HepG2 (cell line): ENCODE measurements at regions not wholly inside any gene's neighbourhood (a gene's known extent, or its start where the extent isn't known, plus 50 kb on each side); places are given as distances from the start of the nearest gene placed in this dataset.

Experiments
- HHEX ChIP-seq: IDR thresholded peaks from 2 replicates; pipeline ENCODE4 v1.6.1; 2016; ENCODE audit warnings: control low read depth
- HMG20A ChIP-seq: IDR thresholded peaks from 2 replicates; pipeline ENCODE4 v1.6.1; 2016; ENCODE audit warnings: borderline replicate concordance
- KDM6A ChIP-seq: IDR thresholded peaks from 2 replicates; pipeline ENCODE4 v1.6.1; 2016; ENCODE audit warnings: low read depth
- NBN ChIP-seq: fragments of 450-650 bp; conservative IDR thresholded peaks from 2 replicates; pipeline ENCODE4 v1.6.1; 2017
- NONO ChIP-seq, 2 experiments: fragments of 450-650 bp in 1 of 2; sonication (generic) in 1 of 2; formaldehyde crosslinking in 1 of 2; IDR thresholded peaks in 1 of 2; conservative IDR thresholded peaks in 1 of 2; 2 replicates each; pipeline versions ENCODE4 v1.6.1 to v1.8.0; 2017 to 2022; ENCODE audit warnings: mild to moderate bottlenecking in 1 of 2, missing genetic modification reagents in 1 of 2, moderate library complexity in 1 of 2
- RBAK ChIP-seq: sonication (generic); formaldehyde crosslinking; IDR thresholded peaks from 2 replicates; pipeline ENCODE4 v1.5.1; 2020; ENCODE audit warnings: mild to moderate bottlenecking, missing genetic modification reagents
- SMAD3 ChIP-seq: sonication (generic); formaldehyde crosslinking; IDR thresholded peaks from 2 replicates; pipeline ENCODE4 v1.4.0; 2020; ENCODE audit warnings: missing genetic modification reagents
- ZMYM2 ChIP-seq: sonication (generic); formaldehyde crosslinking; IDR thresholded peaks from 2 replicates; pipeline ENCODE4 v1.8.0; 2022; ENCODE audit warnings: mild to moderate bottlenecking, missing genetic modification reagents
- ZNF138 ChIP-seq: sonication (generic); formaldehyde crosslinking; IDR thresholded peaks from 2 replicates; pipeline ENCODE4 v1.5.0; 2020; ENCODE audit warnings: mild to moderate bottlenecking, low read depth, missing genetic modification reagents
- ZNF335 ChIP-seq: sonication (generic); formaldehyde crosslinking; IDR thresholded peaks from 2 replicates; pipeline ENCODE4 v1.4.0; 2020; ENCODE audit warnings: missing genetic modification reagents
- ZNF367 ChIP-seq: sonication (generic); formaldehyde crosslinking; IDR thresholded peaks from 2 replicates; pipeline ENCODE4 v1.4.0; 2020; ENCODE audit warnings: missing genetic modification reagents, borderline replicate concordance
- ZNF547 ChIP-seq: sonication (generic); formaldehyde crosslinking; IDR thresholded peaks from 2 replicates; pipeline ENCODE4 v1.5.1; 2020; ENCODE audit warnings: mild to moderate bottlenecking, missing genetic modification reagents
- ZNF557 ChIP-seq: sonication (generic); formaldehyde crosslinking; IDR thresholded peaks from 2 replicates; pipeline ENCODE4 v1.4.0; 2020; ENCODE audit warnings: missing genetic modification reagents
- ZNF720 ChIP-seq: sonication (generic); formaldehyde crosslinking; IDR thresholded peaks from 2 replicates; pipeline ENCODE4 v1.4.0; 2020; ENCODE audit warnings: missing genetic modification reagents
- TF ChIP-seq, protein P1 (sequence below): sonication (generic); formaldehyde crosslinking; IDR thresholded peaks from 2 replicates; pipeline ENCODE4 v1.4.0; 2020; ENCODE audit warnings: missing genetic modification reagents, borderline replicate concordance
- TF ChIP-seq, protein P2 (sequence below): sonication (generic); formaldehyde crosslinking; IDR thresholded peaks from 2 replicates; pipeline ENCODE4 v1.4.0; 2020; ENCODE audit warnings: mild to moderate bottlenecking, missing genetic modification reagents, borderline replicate concordance
- TF ChIP-seq, protein P3 (sequence below): sonication (generic); formaldehyde crosslinking; conservative IDR thresholded peaks from 2 replicates; pipeline ENCODE4 v1.4.0; 2020; ENCODE audit warnings: missing genetic modification reagents
- TF ChIP-seq, protein P4 (sequence below): sonication (generic); formaldehyde crosslinking; IDR thresholded peaks from 2 replicates; pipeline ENCODE4 v1.9.0; 2022; ENCODE audit warnings: low read depth, missing genetic modification reagents
- TF ChIP-seq, protein P5 (sequence below): sonication (generic); formaldehyde crosslinking; IDR thresholded peaks from 2 replicates; pipeline ENCODE4 v1.4.0; 2020; ENCODE audit warnings: mild to moderate bottlenecking, missing genetic modification reagents

DNA sequence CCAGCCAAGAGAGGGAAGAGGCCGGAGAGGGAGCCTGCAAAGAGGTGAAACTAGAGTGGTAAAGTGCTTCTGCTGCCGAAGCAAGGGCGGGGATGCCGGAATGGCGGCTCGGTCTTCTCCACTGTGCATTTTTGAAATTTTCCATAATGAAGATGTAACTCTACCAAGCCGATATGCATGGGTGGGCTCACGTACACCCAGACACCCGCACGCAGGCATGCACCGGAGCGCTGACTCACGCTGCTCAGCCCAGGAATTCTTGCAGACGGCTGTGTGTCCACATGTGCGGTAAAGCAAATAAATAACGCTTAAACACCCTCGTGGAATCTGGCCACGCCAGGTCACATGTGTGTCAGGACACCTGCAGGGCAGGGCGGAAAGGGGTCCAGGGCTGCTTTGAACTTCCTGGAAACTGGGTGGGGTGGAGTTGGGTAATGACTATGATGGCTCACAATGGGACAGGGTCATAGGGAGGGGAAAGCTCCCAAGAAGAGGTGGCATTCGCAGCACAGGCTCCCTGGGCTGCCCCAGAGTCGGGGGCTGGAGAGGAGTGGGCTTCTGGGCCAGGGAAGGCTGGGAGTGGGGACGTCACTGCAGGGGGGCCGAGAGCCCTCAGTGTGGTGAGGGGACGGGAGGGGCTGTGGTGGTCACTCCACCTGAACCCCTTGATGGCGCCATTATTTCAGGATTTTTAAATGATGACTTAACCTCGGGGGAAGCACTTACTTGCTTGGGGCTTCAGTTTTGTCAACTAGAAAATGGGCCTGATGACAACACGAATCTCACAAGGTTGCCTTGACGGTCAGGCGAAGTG is 265.5 kb downstream of the PARN start (continued):
- TF ChIP-seq ZNF335, result peak; percentile 94
- peak; percentile 98 for TF ChIP-seq ZMYM2 (CRISPR knock-in tag)
- TF ChIP-seq, protein P1, sequence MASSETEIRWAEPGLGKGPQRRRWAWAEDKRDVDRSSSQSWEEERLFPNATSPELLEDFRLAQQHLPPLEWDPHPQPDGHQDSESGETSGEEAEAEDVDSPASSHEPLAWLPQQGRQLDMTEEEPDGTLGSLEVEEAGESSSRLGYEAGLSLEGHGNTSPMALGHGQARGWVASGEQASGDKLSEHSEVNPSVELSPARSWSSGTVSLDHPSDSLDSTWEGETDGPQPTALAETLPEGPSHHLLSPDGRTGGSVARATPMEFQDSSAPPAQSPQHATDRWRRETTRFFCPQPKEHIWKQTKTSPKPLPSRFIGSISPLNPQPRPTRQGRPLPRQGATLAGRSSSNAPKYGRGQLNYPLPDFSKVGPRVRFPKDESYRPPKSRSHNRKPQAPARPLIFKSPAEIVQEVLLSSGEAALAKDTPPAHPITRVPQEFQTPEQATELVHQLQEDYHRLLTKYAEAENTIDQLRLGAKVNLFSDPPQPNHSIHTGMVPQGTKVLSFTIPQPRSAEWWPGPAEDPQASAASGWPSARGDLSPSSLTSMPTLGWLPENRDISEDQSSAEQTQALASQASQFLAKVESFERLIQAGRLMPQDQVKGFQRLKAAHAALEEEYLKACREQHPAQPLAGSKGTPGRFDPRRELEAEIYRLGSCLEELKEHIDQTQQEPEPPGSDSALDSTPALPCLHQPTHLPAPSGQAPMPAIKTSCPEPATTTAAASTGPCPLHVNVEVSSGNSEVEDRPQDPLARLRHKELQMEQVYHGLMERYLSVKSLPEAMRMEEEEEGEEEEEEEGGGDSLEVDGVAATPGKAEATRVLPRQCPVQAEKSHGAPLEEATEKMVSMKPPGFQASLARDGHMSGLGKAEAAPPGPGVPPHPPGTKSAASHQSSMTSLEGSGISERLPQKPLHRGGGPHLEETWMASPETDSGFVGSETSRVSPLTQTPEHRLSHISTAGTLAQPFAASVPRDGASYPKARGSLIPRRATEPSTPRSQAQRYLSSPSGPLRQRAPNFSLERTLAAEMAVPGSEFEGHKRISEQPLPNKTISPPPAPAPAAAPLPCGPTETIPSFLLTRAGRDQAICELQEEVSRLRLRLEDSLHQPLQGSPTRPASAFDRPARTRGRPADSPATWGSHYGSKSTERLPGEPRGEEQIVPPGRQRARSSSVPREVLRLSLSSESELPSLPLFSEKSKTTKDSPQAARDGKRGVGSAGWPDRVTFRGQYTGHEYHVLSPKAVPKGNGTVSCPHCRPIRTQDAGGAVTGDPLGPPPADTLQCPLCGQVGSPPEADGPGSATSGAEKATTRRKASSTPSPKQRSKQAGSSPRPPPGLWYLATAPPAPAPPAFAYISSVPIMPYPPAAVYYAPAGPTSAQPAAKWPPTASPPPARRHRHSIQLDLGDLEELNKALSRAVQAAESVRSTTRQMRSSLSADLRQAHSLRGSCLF, result no peak
- peak; percentile 95; the same call in 1 of the 2 replicates for TF ChIP-seq SMAD3 (CRISPR knock-in tag)
- TF ChIP-seq, protein P2, sequence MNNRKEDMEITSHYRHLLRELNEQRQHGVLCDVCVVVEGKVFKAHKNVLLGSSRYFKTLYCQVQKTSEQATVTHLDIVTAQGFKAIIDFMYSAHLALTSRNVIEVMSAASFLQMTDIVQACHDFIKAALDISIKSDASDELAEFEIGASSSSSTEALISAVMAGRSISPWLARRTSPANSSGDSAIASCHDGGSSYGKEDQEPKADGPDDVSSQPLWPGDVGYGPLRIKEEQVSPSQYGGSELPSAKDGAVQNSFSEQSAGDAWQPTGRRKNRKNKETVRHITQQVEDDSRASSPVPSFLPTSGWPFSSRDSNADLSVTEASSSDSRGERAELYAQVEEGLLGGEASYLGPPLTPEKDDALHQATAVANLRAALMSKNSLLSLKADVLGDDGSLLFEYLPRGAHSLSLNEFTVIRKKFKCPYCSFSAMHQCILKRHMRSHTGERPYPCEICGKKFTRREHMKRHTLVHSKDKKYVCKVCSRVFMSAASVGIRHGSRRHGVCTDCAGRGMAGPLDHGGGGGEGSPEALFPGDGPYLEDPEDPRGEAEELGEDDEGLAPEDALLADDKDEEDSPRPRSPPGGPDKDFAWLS (CRISPR knock-in tag), result 0 out of 2 replicates have a peak, but pooled peaks have one; percentile 94
- TF ChIP-seq ZNF720 (CRISPR knock-in tag), result peak; percentile 21; the same call in 1 of the 2 replicates
- no peak for TF ChIP-seq ZNF138 (CRISPR knock-in tag)
- TF ChIP-seq ZNF367 (CRISPR knock-in tag), result no peak
- TF ChIP-seq HMG20A (CRISPR knock-in tag), result peak; percentile 100
- TF ChIP-seq HHEX (CRISPR knock-in tag), result peak; percentile 70; the same call in 1 of the 2 replicates
- peak; percentile 76 for TF ChIP-seq KDM6A (CRISPR knock-in tag)
- TF ChIP-seq, protein P3, sequence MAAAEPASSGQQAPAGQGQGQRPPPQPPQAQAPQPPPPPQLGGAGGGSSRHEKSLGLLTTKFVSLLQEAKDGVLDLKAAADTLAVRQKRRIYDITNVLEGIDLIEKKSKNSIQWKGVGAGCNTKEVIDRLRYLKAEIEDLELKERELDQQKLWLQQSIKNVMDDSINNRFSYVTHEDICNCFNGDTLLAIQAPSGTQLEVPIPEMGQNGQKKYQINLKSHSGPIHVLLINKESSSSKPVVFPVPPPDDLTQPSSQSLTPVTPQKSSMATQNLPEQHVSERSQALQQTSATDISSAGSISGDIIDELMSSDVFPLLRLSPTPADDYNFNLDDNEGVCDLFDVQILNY (CRISPR knock-in tag), result no peak
- TF ChIP-seq ZNF547, result peak; percentile 89
- TF ChIP-seq ZNF557 (CRISPR knock-in tag), result peak; percentile 84; the same call in 1 of the 2 replicates
- no peak for TF ChIP-seq NONO (IDR thresholded peaks at IDR 0.05)
- TF ChIP-seq NONO (CRISPR knock-in tag; conservative IDR thresholded peaks at IDR 0.05), result peak; percentile 89
- TF ChIP-seq, protein P4, sequence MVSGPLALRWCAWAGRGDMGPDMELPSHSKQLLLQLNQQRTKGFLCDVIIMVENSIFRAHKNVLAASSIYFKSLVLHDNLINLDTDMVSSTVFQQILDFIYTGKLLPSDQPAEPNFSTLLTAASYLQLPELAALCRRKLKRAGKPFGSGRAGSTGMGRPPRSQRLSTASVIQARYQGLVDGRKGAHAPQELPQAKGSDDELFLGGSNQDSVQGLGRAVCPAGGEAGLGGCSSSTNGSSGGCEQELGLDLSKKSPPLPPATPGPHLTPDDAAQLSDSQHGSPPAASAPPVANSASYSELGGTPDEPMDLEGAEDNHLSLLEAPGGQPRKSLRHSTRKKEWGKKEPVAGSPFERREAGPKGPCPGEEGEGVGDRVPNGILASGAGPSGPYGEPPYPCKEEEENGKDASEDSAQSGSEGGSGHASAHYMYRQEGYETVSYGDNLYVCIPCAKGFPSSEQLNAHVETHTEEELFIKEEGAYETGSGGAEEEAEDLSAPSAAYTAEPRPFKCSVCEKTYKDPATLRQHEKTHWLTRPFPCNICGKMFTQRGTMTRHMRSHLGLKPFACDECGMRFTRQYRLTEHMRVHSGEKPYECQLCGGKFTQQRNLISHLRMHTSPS, result peak; percentile 89; the same call in 1 of the 2 replicates
- TF ChIP-seq RBAK (CRISPR knock-in tag), result 0 out of 2 replicates have a peak, but pooled peaks have one; percentile 70
- TF ChIP-seq, protein P5, sequence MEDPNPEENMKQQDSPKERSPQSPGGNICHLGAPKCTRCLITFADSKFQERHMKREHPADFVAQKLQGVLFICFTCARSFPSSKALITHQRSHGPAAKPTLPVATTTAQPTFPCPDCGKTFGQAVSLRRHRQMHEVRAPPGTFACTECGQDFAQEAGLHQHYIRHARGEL (CRISPR knock-in tag), result no peak
- no peak for TF ChIP-seq NBN
